ENCODE measurements at regions not wholly inside any gene's neighbourhood (a gene's known extent, or its start where the extent isn't known, plus 50 kb on each side); places are given as distances from the start of the nearest gene placed in this dataset.

GRCh38 chr13:90952326-90952725 lies 395.2 kb upstream of the MIR17HG start:
- DNase-seq (ENCODE audit: low spot score) (no peak), ATAC-seq (no peak)
- no peaks in the 10 kb centered on the region for H3K36me3 Mint-ChIP-seq (ENCODE audit: low read depth)
- H3K9me3 Mint-ChIP-seq = no peaks in the 10 kb centered on the region
- Histone ChIP-seq H3K27ac (ENCODE audit: low read depth) (no peak overlapping the region), H3F3A (replicated peaks; ENCODE audit: low read depth) (no peaks in the 10 kb centered on the region), H3K27me3 (ENCODE audit: insufficient read depth) (no peaks in the 10 kb centered on the region), H3K4me2 (no peak overlapping the region), H3K9me2 (ENCODE audit: insufficient read depth) (0 out of 2 replicates have a peak, but pooled peaks cover 2% of the 10 kb centered on the region), H2AFZ (no peak overlapping the region), H3K79me2 (replicated peaks; ENCODE audit: insufficient read depth) (no peaks in the 10 kb centered on the region), H3K4me3 (no peak overlapping the region), H3K4me1 (ENCODE audit: insufficient read depth) (no peaks in the 10 kb centered on the region; the same call in 1 of the 2 replicates), H3K36me3 (ENCODE audit: insufficient read depth) (no peaks in the 10 kb centered on the region), H4K20me1 (replicated peaks; ENCODE audit: insufficient read depth) (no peaks in the 10 kb centered on the region)
- no peak overlapping the region; the same call in 1 of the 2 replicates for H3K27ac Mint-ChIP-seq
- TF ChIP-seq EZH2phosphoT487 (IDR thresholded peaks at IDR 0.05; ENCODE audit: unreplicated experiment) = no peak
- TF ChIP-seq ZNF462 (CRISPR knock-in tag; IDR thresholded peaks at IDR 0.05) = no peak
- no peak for TF ChIP-seq NANOG (IDR thresholded peaks at IDR 0.05; ENCODE audit: borderline replicate concordance)
- TF ChIP-seq EZH2 (IDR thresholded peaks at IDR 0.05; ENCODE audit: low read depth, unreplicated experiment) = no peak
- TF ChIP-seq CTCF (conservative IDR thresholded peaks at IDR 0.05; ENCODE audit: low read depth in 2 of 2) = no peak
- no peak for TF ChIP-seq ZNF114 (CRISPR knock-in tag; IDR thresholded peaks at IDR 0.05)
- H3K4me3 Mint-ChIP-seq = no peak overlapping the region
- peaks cover 3% of the 10 kb centered on the region; the same call in 2 of the 3 replicates for H3K4me1 Mint-ChIP-seq
- no peaks in the 10 kb centered on the region for H3K27me3 Mint-ChIP-seq (ENCODE audit: insufficient read depth, low read depth, poor library complexity)

All from GM23338 (cell line).